ENCODE measurements at regions not wholly inside any gene's neighbourhood (a gene's known extent, or its start where the extent isn't known, plus 50 kb on each side); places are given as distances from the start of the nearest gene placed in this dataset.

- TF ChIP-seq CTCF (IDR thresholded peaks at IDR 0.05) = no peak
- no peak for TF ChIP-seq EP300 (IDR thresholded peaks at IDR 0.05)
- no peak for TF ChIP-seq POLR2A (IDR thresholded peaks at IDR 0.05)
- no peak for TF ChIP-seq POLR2AphosphoS5 (IDR thresholded peaks at IDR 0.05)
Measured at GRCh38 chr12:13289653-13290289, 93.2 kb downstream of the EMP1 start.
